Esophagus squamous epithelium (tissue), 5 donors: ENCODE measurements at regions not wholly inside any gene's neighbourhood (a gene's known extent, or its start where the extent isn't known, plus 50 kb on each side); places are given as distances from the start of the nearest gene placed in this dataset.
"Not testable (repeated sequence)": the region's sequence is repeated elsewhere in the genome, so short reads cannot be mapped to it uniquely, and the experiment has no call there.

ENCODE experiments used
- DNase-seq: peaks from one replicate; lab custom pipeline; 2025; lab: John Stamatoyannopoulos, UW
- H3K27ac ChIP-seq, 4 donors: fragments of 200-600 bp; sonication (generic); one replicate each; pipeline ENCODE4 v1.5.1; 2016 to 2019; ENCODE audit warnings: mild to moderate bottlenecking in 1 of 4
- H3K27me3 ChIP-seq, 4 donors: fragments of 200-600 bp; sonication (generic); 1 replicate in 3 of 4; 2 replicates in 1 of 4; pipeline versions ENCODE4 v1.5.1 to v1.6.0; 2017 to 2021; ENCODE audit warnings: antibody characterized with exemption in 1 of 4
- H3K36me3 ChIP-seq, 3 donors: fragments of 200-600 bp; sonication (generic); one replicate each; pipeline ENCODE4 v1.5.1; 2016 to 2019
- H3K4me1 ChIP-seq, 3 donors: fragments of 200-600 bp; sonication (generic); one replicate each; pipeline ENCODE4 v1.5.1; 2017 to 2019
- H3K4me3 ChIP-seq, 4 donors: fragments of 200-600 bp; sonication (generic); 1 replicate in 3 of 4; 2 replicates in 1 of 4; pipeline ENCODE4 v1.5.1; 2016 to 2019; ENCODE audit warnings: mild to moderate bottlenecking in 2 of 4, moderate library complexity in 1 of 4
- H3K9me3 ChIP-seq, 3 donors: fragments of 200-600 bp; sonication (generic); one replicate each; pipeline ENCODE4 v1.5.1; 2016 to 2019
- POLR2A ChIP-seq, 4 donors: fragments of 450-650 bp; IDR thresholded peaks; one replicate each; pipeline ENCODE4 v1.6.1; 2017; ENCODE audit warnings: antibody characterized with exemption in 4 of 4, mild to moderate bottlenecking in 4 of 4, moderate library complexity in 3 of 4
- WGBS, 2 donors: methylation state at CpG; one replicate each; pipeline ENCODE4 v1.1.5; 2018; 5-methylcytosine and 5-hydroxymethylcytosine counted together
- intact Hi-C: fragments of 100-400 bp; cut with DNase I; formaldehyde crosslinking; loops from one replicate; pipeline ENCODE4 v1.15.0; 2022
- TF ChIP-seq, protein P1 (sequence below), 6 experiments: fragments of 450-650 bp in 4 of 6; fragments of 200-600 bp in 2 of 6; sonication (generic) in 2 of 6; IDR thresholded peaks; one replicate each; pipeline ENCODE4 v1.5.1; 2016 to 2019; ENCODE audit warnings: antibody characterized with exemption in 6 of 6, mild to moderate bottlenecking in 4 of 6, moderate library complexity in 4 of 6
- donor health status: DM: yes; HTN: yes; CAD: no.

DNA sequence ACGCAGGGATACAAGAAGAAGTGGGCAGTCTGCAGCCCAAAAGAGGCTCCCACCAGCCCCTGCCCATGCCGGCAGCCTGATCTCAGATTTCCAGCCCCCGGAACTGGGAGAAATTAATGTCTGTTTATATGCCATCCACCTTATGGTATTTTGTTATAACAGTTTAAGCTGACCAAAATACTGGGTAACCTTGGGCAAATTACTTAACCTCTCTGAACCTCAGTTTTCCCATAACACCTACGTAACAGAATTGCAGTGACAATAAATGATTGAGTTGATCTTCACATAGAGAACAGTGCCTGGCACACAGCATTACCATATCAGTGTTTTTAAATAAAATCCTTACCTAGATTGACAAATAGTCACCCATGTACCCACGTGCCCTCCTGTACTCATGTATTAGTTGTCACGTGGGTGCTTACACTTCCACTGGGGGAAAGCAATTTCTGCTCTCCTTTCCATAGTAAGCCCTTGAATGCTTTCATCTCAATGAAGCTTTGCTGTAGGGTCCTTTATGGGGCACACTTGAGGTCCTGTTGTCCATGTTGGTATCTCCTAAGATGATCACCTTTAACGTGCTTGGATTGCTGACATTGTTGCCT, 54.2 kb upstream of the PHF21A start:
- Histone ChIP-seq H3K9me3 (no peaks in the 10 kb centered on the region), H3K4me1 (peaks cover 0 to 5% (median 0%) of the 10 kb centered on the region in 3 donors), H3K27me3 (peaks cover 0 to 12% (median 0%) of the 10 kb centered on the region in 4 donors), H3K4me3 (no peak overlapping the region), H3K36me3 (no peaks in the 10 kb centered on the region), H3K27ac (no peak overlapping the region)
- intact Hi-C loops, result no loop called here
- no peak for TF ChIP-seq POLR2A (IDR thresholded peaks at IDR 0.05)
- TF ChIP-seq, protein P1, sequence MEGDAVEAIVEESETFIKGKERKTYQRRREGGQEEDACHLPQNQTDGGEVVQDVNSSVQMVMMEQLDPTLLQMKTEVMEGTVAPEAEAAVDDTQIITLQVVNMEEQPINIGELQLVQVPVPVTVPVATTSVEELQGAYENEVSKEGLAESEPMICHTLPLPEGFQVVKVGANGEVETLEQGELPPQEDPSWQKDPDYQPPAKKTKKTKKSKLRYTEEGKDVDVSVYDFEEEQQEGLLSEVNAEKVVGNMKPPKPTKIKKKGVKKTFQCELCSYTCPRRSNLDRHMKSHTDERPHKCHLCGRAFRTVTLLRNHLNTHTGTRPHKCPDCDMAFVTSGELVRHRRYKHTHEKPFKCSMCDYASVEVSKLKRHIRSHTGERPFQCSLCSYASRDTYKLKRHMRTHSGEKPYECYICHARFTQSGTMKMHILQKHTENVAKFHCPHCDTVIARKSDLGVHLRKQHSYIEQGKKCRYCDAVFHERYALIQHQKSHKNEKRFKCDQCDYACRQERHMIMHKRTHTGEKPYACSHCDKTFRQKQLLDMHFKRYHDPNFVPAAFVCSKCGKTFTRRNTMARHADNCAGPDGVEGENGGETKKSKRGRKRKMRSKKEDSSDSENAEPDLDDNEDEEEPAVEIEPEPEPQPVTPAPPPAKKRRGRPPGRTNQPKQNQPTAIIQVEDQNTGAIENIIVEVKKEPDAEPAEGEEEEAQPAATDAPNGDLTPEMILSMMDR (IDR thresholded peaks at IDR 0.05), result no peak
- no peak for DNase-seq
- 73 to 74% methylated on average over 7 of the region's 7 CpGs for WGBS, 2 donors

DNA sequence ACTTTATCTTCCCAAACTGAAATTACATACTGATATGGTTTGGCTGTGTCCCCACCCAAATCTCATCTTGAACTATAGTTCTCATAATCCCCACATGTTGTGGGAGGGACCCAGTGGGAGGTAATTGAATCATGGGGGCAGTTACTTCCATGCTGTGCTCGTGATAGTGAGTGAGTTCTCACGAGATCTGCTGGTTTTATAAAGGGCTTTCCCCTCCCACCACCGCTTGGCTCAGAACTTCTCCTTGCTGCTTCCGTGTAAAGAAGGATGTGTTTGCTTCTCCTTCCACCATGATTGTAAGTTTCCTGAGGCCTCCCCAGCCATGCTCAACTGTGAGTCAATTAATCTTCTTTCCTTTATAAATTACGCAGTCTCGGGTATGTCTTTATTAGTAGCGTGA, 50.4 kb upstream of the PHF21A start:
- DNase-seq, H3K4me3 ChIP-seq, H3K9me3 ChIP-seq, H3K27me3 ChIP-seq, intact Hi-C loops, H3K4me1 ChIP-seq, H3K27ac ChIP-seq, H3K36me3 ChIP-seq: not testable (repeated sequence)
- WGBS, 2 donors, result 59 to 65% methylated on average over 7 of the region's 7 CpGs
